GM19468 (cell line): ENCODE measurements at regions not wholly inside any gene's neighbourhood (a gene's known extent, or its start where the extent isn't known, plus 50 kb on each side); places are given as distances from the start of the nearest gene placed in this dataset.

Experiments used
- ATAC-seq: cut with Tn5 transposase; IDR thresholded peaks from one replicate; pipeline ENCODE4 v1.9.1; 2021; ENCODE audit warnings: mild to moderate bottlenecking, moderate library complexity, moderate number of reproducible peaks; ENCODE audit not compliant: unreplicated experiment; ENCODE audit errors: extremely low read depth

DNA sequence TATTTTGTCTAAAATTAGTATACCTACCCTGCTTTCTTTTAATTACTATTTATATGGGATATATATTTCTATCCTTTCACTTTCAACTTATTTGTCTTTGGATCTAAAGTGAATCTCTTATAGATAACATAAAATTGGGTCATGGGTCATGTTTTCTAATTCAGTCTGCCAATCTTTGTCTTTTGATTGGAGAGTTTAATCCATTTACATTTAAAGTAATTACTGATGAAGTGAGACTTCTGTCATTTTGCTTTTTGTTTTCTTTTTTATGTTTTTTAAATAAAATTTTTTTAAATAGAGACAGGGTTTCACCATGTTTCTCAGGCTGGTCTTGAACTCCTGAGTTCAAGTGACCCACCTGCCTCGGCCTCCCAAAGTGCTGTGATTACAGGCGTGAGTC, 50.5 kb upstream of the PRDM1 start:
- ATAC-seq: no peak

GRCh38 chr6:106033806-106034205, 52.3 kb upstream of the PRDM1 start:
- ATAC-seq: no peak

DNA sequence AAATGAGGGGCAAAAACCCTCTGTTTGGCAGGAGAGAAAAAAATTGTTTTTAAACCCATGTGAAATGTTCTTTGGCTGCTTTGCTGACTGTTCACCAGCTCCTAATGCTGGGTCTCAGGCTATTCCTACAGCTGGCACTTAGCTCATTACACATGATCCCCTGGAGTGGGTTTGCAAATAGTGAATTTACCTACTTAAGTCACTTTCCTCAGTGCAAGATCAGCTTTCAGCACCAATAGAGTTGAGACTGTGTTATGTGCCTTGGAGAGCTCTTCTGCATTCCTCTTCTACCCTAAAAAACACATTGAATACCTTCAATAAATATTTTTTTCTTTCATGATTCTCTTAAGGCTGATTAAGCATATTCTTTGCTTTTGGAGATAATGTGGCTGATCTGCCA, 58.4 kb upstream of the PRDM1 start:
- no peak for ATAC-seq

GRCh38 chr6:106026748-106027715, 59.1 kb upstream of the PRDM1 start:
- no peak for ATAC-seq

DNA sequence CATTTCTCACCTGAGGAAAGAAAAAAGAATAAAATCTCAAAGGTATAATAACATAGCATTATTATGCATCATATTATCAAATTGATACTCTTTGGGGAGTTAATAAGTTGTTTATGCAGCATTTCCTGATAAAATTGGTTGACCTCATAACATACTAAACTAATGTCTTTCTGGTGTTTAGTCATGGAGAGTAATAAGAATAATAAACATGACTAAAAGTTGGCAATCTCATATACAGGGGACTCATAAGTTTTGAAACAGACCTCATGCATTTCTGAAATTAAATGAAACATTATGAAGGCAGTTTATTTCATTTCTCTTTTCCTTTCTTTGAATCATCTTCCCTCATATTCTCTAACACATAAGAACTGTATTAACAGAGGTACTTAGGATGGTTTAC, 60.5 kb upstream of the PRDM1 start:
- no peak for ATAC-seq

- no peak for ATAC-seq
Observed at GRCh38 chr6:106022801-106023200, 63.3 kb upstream of the PRDM1 start.

- no peak for ATAC-seq
Observed at GRCh38 chr6:106017454-106017853, 68.7 kb upstream of the PRDM1 start.

GRCh38 chr6:106014955-106015354, 71.2 kb upstream of the PRDM1 start:
- no peak for ATAC-seq

DNA sequence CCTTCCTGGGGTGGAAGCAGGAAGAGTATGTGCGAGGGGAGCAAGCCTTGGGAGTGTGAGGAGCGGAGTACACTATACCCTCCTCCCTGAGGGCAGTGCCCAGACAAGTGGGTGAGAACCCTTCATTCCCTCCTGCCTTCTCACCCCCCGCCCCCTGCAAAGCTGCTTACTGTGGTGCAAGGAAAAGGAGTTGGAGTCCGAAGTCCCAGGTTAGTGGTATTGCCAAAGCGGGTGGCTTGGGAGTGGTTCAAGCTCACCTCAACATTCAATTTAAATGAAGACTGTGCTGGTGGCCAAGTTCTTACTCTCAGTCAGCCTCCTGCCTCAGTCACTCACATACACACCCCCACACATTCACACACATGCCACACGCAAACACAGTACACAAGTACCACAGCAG, 74.7 kb upstream of the PRDM1 start:
- no peak for ATAC-seq

DNA sequence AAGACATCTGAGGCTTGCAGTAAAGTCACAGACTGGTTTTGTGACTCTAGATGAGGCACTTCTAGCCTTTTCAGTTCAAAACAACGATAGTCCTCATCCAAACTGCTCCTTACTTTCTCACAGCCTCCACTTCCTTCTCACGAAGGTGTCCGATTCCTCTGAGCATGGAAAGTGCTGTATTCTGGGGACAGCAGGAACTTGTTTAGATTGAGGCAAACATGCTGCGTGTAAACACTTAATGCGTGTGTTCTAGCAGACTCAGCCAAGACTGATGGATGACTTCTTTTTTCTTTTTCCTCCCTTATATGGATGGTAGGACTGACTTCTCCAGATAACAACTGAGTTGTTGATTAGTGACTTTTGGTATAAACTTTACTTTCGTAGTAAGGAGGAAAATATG, 80.2 kb upstream of the PRDM1 start:
- ATAC-seq: no peak

GRCh38 chr6:106005013-106005412, 81.1 kb upstream of the PRDM1 start:
- ATAC-seq: no peak

DNA sequence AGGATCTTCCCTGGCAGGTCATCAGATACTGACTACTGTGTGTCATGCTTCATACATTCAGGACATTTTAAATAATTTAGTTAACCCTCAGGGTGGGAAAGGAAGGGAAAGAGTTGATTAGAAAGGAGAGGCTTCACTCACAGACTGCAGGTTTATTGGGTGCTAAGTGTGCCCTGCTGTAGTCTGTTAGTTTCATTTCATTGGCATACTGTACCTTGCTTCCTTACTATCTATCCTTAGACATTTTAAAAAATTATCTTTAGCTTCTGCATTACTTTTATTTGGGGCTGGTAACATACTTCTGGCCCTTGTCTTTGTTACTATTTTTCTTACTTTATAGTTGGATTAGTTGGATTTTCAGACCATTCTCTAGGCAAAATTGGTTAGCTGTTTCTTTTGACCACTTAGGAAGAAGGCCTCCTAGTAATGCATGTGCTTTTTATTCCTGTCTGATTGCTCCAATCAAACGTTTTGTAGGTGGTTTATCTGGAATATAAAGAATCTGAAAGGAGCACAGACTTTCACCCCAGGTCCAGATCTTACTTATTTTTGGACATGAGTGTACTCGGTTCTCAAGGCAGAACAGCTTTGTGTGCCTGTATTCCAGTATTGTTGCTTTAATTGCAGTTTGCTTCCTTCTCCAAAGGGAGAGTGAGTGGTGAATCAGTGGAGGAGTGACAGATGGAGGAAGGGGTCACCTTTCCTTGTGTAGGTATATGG, 82.7 kb upstream of the PRDM1 start:
- ATAC-seq: no peak

DNA sequence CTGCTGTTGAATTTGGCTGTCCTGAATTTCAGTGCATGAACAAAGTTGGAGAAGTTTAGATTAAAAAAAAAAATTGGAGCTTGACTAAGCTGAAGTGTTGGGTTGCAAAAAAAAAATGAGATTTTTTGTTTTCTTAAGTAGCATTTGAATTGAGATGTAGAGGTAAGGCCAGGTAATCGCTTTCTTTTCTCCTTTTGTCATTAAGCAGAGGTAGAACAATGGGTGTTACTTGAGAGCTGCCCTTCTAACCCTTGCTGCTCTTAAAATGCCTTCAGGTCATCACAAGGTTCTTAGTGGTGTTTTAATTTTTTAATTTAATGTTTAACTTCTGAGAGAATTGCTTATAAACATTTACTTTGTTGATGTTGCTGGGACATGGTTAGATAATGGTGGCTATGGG, 84.1 kb upstream of the PRDM1 start:
- ATAC-seq: no peak

DNA sequence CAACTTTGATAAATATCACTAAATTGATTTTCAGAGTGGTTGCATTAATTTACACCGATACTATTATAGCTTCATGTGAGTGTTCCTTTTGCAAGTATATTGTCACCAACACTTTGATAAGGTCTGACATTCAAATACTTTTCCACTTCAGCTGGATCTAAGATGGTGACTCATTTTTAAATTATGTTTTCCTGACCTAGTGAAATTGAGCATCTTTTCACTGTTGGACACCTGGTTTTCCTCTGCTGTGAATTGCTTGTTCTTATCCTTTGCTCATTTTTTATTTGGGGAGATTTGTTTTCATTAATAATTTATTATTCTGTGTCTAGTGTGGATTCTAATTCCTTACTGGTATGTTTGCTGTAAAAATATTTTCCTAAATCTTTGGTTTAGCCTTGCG, 85.2 kb upstream of the PRDM1 start:
- ATAC-seq: no peak

DNA sequence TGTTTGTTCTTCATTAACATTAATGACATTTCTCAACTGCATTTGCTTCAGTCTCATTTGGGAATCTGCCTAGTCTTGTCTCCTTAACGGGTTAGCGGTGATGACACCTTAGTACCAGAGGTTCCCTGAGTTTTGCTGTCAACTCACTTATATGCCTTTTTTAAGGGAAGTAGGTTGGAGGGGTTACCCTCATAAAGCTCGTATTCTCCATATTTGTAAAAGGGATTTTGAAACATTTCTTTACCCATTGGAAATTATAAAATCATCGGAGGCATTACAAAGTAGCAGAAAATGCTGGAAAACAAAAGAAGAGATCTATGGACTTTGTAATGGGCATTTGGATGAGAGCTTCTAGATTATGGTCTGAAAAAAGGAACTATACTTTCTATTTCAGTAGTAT, 88.7 kb upstream of the PRDM1 start:
- ATAC-seq: no peak

DNA sequence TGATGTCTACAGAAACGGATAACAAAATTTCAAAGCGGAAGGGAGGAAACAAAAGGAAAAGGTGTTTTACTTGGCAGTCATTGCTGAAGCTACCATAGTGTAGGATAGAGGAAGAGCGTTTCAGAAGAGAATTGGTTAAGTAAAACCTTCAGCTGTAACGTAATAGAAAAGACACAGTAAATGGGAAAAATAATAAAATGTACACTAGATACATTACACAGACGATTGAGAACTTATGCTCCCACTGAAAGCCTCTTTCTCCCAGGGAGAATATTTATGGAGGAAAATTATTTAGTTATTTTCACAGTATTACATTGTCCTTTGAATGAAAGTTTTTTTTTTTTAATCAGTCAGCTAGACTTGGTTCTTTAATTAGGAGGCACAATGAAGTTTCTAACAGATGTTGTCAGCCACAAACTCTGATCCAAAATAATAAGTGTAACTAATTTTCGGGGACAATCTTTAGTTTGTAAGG, 90.7 kb upstream of the PRDM1 start:
- ATAC-seq: no peak

GRCh38 chr6:105994591-105995390, 91.3 kb upstream of the PRDM1 start:
- no peak for ATAC-seq

DNA sequence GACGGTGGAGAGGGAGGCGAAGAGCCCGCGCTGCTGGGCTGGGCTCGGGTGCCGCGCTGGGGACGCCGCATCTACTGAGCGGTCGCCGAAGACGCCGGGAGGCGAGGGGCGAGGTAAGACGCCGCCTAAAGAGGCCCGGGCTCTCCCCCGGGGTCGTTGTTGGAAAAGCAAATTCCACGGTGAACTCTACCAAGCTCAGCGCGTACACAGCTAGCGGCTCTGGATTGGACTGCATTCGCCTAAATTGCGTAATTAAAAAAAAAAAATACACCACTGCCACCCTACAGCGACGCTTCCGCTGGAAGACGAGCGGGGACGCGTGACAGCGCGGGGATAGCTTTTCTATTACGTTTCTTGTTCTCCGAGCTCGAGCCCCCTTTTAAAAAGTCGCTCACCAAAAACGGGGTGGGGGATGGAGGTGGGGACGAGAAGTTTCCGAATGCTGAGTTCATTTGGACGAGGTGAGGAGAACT, 92.0 kb upstream of the PRDM1 start:
- no peak for ATAC-seq

DNA sequence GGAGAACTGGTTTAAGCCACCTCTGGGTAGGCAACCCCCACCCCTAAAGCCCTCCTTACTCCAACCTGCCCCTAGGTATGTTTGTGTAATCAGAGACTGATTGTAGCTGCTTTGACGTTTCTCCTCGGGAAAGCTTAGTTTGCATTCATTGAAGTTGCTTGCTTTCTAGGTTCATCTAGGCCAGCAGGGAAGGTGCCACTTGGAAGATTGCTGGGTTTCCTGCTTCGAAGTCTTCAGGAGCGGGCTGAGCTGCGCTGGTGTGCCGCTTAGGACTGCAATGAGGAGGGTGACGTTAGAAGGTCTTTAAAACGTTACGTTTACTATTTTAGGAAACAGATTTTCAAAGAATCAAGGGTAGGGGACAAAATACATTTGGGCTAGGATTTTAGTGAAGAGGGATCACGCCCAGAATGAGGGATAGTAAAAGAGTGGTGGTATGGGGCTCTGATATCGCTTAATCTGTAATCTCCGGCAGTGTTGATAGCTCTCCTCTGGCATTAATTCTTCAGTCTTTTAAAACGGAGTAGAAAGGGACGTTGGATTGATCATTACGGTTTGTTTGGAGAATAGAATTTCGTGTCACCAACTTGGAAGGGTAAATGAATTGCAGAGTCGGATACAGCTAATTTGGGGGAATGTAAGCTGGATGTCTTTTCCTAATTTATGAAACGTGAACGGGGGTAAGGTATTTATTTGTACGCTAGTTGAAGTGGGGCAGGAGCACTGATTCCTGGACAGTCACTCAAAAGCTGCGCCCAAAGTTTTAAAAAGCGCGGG, 92.6 kb upstream of the PRDM1 start:
- ATAC-seq: no peak
